PC-9 (cell line): ENCODE measurements at regions not wholly inside any gene's neighbourhood (a gene's known extent, or its start where the extent isn't known, plus 50 kb on each side); places are given as distances from the start of the nearest gene placed in this dataset.
"Not testable (repeated sequence)": the region's sequence is repeated elsewhere in the genome, so short reads cannot be mapped to it uniquely, and the experiment has no call there.

Experiments
- BruUV-seq: library from RNA; stranded (reverse); fragments of 400-500 nt; replicated peaks from 2 replicates; lab custom pipeline; 2021; lab: Mats Ljungman, UMichigan
- CTCF ChIA-PET: fragments of 300-600 bp; sonication (Branson Sonifier 250); formaldehyde crosslinking; loops from one replicate; lab custom pipeline; 2022; ENCODE audit warnings: antibody characterized with exemption; lab: Charles Lee
- POLR2A ChIA-PET: fragments of 300-600 bp; sonication (Branson Sonifier 250); formaldehyde crosslinking; loops from one replicate; lab custom pipeline; 2022; ENCODE audit warnings: antibody characterized with exemption; ENCODE audit not compliant: unreplicated experiment; lab: Charles Lee
- DNase-seq, 2 experiments: peaks; one replicate each; pipeline versions ENCODE4 v3.0.0 to v3.0.0-alpha.2; 2015 to 2022; ENCODE audit warnings: mixed read lengths in 1 of 2
- H2AFZ ChIP-seq: fragments of 200-600 bp; sonication (generic); 2 replicates; pipeline ENCODE4 v1.8.1; 2017; ENCODE audit warnings: antibody characterized with exemption
- H3F3A ChIP-seq: fragments of 200-600 bp; sonication (generic); 2 replicates; pipeline ENCODE4 v1.8.1; 2017; ENCODE audit warnings: antibody characterized with exemption, mild to moderate bottlenecking, low read depth; ENCODE audit not compliant: insufficient read depth
- H3K27ac ChIP-seq: fragments of 200-600 bp; sonication (generic); 2 replicates; pipeline ENCODE4 v1.6.1; 2016; ENCODE audit warnings: mixed run types
- H3K27me3 ChIP-seq: fragments of 200-600 bp; sonication (generic); 2 replicates; pipeline ENCODE4 v1.6.1; 2016; ENCODE audit warnings: low read depth, mixed run types; ENCODE audit not compliant: insufficient read depth
- H3K36me3 ChIP-seq: fragments of 200-600 bp; sonication (generic); 2 replicates; pipeline ENCODE4 v1.6.1; 2016; ENCODE audit warnings: low read depth, mixed run types
- H3K4me1 ChIP-seq: fragments of 200-600 bp; sonication (generic); replicated peaks from 2 replicates; pipeline ENCODE4 v1.6.1; 2016; ENCODE audit warnings: mixed run types; ENCODE audit not compliant: insufficient read depth
- H3K4me2 ChIP-seq: fragments of 200-600 bp; sonication (generic); 2 replicates; pipeline ENCODE4 v1.6.1; 2017; ENCODE audit warnings: mixed run types
- H3K4me3 ChIP-seq: fragments of 200-600 bp; sonication (generic); 2 replicates; pipeline ENCODE4 v1.6.1; 2016; ENCODE audit warnings: mixed run types
- H3K79me2 ChIP-seq: fragments of 200-600 bp; sonication (generic); 2 replicates; pipeline ENCODE4 v1.6.1; 2017; ENCODE audit warnings: low read depth, mixed run types
- H3K9me2 ChIP-seq: fragments of 200-600 bp; sonication (generic); 2 replicates; pipeline ENCODE4 v1.8.1; 2017; ENCODE audit warnings: mild to moderate bottlenecking; ENCODE audit not compliant: insufficient read depth
- H3K9me3 ChIP-seq: fragments of 200-600 bp; sonication (generic); 2 replicates; pipeline ENCODE4 v1.8.1; 2016; ENCODE audit warnings: low read depth; ENCODE audit not compliant: insufficient read depth
- H4K20me1 ChIP-seq: fragments of 200-600 bp; sonication (generic); 2 replicates; pipeline ENCODE4 v1.8.1; 2017; ENCODE audit not compliant: insufficient read depth
- EZH2 ChIP-seq: fragments of 200-600 bp; sonication (generic); IDR thresholded peaks from 2 replicates; pipeline ENCODE4 v1.8.0; 2017; ENCODE audit warnings: antibody characterized with exemption, low read depth
- intact Hi-C: fragments of 100-400 bp; cut with micrococcal nuclease; formaldehyde crosslinking; loops from one replicate; pipeline ENCODE4 v1.10.0; 2022; ENCODE audit not compliant: unreplicated experiment
- TF ChIP-seq, protein P1 (sequence below): fragments of 200-600 bp; sonication (generic); conservative IDR thresholded peaks from 2 replicates; pipeline ENCODE4 v1.6.1; 2017; ENCODE audit warnings: mixed run types, antibody characterized with exemption, mild to moderate bottlenecking, moderate library complexity

DNA sequence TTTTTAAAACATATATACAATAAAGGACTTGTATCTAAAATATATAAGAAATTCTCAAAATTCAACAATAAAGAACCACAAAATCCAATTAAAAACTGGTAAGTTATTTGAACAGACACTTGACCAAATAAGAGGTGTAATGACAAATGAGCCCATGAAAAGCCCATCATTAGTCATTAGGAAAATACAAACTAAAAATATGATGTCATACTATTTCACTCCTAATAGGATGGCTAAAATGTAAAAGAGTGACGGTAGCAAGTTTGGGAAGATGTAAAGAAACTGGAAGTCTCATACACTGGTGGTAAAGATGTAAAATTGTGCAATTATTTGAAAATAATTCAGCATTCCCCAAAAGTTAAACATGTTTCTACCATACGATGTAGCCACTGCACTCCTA lies 1095.3 kb upstream of the CDH8 start:
- no peaks in the 10 kb centered on the region for H4K20me1 ChIP-seq
- H3K79me2 ChIP-seq, result no peaks in the 10 kb centered on the region
- H3K4me3 ChIP-seq, result no peak overlapping the region
- ChIA-PET POLR2A (no interaction called here), CTCF (no interaction called here)
- no peaks in the 10 kb centered on the region for H3K9me3 ChIP-seq
- H3F3A ChIP-seq, result no peaks in the 10 kb centered on the region
- no peaks in the 10 kb centered on the region for H3K36me3 ChIP-seq
- BruUV-seq, result no TSS peak
- TF ChIP-seq, protein P1, sequence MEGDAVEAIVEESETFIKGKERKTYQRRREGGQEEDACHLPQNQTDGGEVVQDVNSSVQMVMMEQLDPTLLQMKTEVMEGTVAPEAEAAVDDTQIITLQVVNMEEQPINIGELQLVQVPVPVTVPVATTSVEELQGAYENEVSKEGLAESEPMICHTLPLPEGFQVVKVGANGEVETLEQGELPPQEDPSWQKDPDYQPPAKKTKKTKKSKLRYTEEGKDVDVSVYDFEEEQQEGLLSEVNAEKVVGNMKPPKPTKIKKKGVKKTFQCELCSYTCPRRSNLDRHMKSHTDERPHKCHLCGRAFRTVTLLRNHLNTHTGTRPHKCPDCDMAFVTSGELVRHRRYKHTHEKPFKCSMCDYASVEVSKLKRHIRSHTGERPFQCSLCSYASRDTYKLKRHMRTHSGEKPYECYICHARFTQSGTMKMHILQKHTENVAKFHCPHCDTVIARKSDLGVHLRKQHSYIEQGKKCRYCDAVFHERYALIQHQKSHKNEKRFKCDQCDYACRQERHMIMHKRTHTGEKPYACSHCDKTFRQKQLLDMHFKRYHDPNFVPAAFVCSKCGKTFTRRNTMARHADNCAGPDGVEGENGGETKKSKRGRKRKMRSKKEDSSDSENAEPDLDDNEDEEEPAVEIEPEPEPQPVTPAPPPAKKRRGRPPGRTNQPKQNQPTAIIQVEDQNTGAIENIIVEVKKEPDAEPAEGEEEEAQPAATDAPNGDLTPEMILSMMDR, result no peak
- TF ChIP-seq EZH2, result no peak
- H3K4me2 ChIP-seq, result no peak overlapping the region
- no peak overlapping the region for H3K27ac ChIP-seq
- intact Hi-C loops, result no loop called here
- no peaks in the 10 kb centered on the region for H3K9me2 ChIP-seq
- no peak overlapping the region for H2AFZ ChIP-seq
- no peaks in the 10 kb centered on the region for H3K27me3 ChIP-seq
- DNase-seq, result no peak
- no peaks in the 10 kb centered on the region for H3K4me1 ChIP-seq

DNA sequence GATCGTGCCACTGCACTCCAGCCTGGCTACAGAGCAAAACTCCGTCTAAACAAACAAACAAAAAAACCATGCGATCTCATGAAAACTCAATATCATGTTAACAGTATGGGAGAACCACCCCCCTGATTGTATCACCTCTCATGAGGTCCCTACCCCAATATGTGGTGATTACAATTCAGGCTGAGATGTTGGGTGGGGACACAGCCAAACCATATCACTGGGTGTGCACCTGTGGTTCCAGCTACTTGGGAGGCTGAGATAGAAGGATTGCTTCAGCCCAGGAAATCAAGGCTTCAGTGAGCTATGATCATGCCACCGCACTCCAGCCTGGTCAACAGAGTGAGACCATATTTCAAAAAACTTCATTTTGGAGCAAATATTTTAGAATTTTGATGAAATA lies 1094.7 kb upstream of the CDH8 start:
- DNase-seq, result no peak
- no TSS peak for BruUV-seq
- no peak overlapping the region for H2AFZ ChIP-seq
- no peaks in the 10 kb centered on the region for H3K79me2 ChIP-seq
- H3F3A ChIP-seq, result no peaks in the 10 kb centered on the region
- no peaks in the 10 kb centered on the region for H3K27me3 ChIP-seq
- ChIA-PET CTCF (no interaction called here), POLR2A (no interaction called here)
- no peaks in the 10 kb centered on the region for H3K36me3 ChIP-seq
- H3K4me2 ChIP-seq, result no peak overlapping the region
- H3K4me1 ChIP-seq, result no peaks in the 10 kb centered on the region
- H3K9me3 ChIP-seq, result no peaks in the 10 kb centered on the region
- H3K9me2 ChIP-seq, result no peaks in the 10 kb centered on the region
- intact Hi-C loops, result no loop called here
- H3K4me3 ChIP-seq, result no peak overlapping the region
- no peak overlapping the region for H3K27ac ChIP-seq
- no peaks in the 10 kb centered on the region for H4K20me1 ChIP-seq
- TF ChIP-seq EZH2, result no peak
- TF ChIP-seq, protein P1, result no peak

DNA sequence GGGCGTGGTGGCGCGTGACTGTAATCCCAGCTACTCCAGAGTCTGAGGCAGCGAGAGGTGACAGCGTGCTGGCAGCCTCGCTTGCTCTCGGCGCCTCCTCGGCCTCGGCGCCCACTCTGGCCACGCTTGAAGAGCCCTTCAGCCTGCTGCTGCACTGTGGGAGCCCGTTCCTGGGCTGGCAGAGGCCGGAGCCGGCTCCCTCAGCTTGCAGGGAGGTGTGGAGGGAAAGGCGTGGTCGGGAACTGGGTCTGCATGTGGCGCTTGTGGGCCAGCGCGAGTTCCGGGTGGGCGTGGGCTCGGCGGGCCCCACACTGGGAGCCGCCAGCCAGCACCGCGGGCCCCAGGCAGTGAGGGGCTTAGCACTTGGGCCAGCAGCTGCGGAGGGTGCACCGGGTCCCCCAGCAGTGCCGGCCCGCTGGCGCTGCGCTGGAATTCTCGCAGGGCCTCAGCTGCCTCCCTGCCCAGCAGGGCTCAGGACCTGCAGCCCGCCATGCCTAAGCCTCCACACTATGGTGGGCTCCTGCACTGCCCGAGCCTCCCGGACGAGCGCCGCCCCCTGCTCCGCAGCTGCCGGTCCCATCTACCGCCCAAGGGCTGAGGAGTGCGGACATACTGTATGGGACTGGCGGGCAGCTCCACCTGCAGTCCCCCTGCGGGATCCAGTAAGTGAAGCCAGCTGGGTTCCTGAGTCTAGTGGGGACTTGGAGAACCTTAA lies 1093.3 kb upstream of the CDH8 start:
- ChIA-PET POLR2A (no interaction called here), CTCF (no interaction called here)
- Histone ChIP-seq H2AFZ (no peak overlapping the region), H3F3A (no peaks in the 10 kb centered on the region), H3K27me3 (no peaks in the 10 kb centered on the region), H3K79me2 (no peaks in the 10 kb centered on the region), H3K4me2 (no peak overlapping the region), H4K20me1 (no peaks in the 10 kb centered on the region), H3K4me3 (no peak overlapping the region), H3K4me1 (no peaks in the 10 kb centered on the region), H3K36me3 (no peaks in the 10 kb centered on the region), H3K9me2 (no peaks in the 10 kb centered on the region), H3K9me3 (no peaks in the 10 kb centered on the region), H3K27ac (no peak overlapping the region)
- TF ChIP-seq, protein P1, result no peak
- TF ChIP-seq EZH2, result no peak
- no TSS peak for BruUV-seq
- intact Hi-C loops, result no loop called here
- no peak for DNase-seq

DNA sequence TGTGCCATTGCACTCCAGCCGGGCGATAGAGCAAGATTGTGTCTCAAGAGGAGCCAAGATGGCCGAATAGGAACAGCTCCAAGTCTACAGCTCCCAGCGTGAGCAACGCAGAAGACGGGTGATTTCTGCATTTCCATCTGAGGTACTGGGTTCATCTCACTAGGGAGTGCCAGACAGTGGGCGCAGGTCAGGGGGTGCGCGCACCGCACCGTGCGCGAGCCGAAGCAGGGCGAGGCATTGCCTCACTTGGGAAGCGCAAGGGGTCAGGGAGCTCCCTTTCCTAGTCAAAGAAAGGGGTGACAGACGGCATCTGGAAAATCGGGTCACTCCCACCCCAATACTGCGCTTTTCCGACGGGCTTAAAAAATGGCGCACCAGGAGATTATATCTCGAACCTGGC lies 1083.7 kb upstream of the CDH8 start:
- not testable (repeated sequence) for H3K9me2 ChIP-seq

More for the DNA sequence above, 1083.7 kb upstream of the CDH8 start:
- H3K4me3 ChIP-seq, H2AFZ ChIP-seq, intact Hi-C loops, CTCF ChIA-PET, H3K79me2 ChIP-seq, H3K4me2 ChIP-seq, H3K4me1 ChIP-seq, H3K36me3 ChIP-seq, BruUV-seq, DNase-seq, POLR2A ChIA-PET, H3K9me3 ChIP-seq, H4K20me1 ChIP-seq, H3K27me3 ChIP-seq, H3F3A ChIP-seq, H3K27ac ChIP-seq: not testable (repeated sequence)
